ENCODE measurements at regions not wholly inside any gene's neighbourhood (a gene's known extent, or its start where the extent isn't known, plus 50 kb on each side); places are given as distances from the start of the nearest gene placed in this dataset.

DNA sequence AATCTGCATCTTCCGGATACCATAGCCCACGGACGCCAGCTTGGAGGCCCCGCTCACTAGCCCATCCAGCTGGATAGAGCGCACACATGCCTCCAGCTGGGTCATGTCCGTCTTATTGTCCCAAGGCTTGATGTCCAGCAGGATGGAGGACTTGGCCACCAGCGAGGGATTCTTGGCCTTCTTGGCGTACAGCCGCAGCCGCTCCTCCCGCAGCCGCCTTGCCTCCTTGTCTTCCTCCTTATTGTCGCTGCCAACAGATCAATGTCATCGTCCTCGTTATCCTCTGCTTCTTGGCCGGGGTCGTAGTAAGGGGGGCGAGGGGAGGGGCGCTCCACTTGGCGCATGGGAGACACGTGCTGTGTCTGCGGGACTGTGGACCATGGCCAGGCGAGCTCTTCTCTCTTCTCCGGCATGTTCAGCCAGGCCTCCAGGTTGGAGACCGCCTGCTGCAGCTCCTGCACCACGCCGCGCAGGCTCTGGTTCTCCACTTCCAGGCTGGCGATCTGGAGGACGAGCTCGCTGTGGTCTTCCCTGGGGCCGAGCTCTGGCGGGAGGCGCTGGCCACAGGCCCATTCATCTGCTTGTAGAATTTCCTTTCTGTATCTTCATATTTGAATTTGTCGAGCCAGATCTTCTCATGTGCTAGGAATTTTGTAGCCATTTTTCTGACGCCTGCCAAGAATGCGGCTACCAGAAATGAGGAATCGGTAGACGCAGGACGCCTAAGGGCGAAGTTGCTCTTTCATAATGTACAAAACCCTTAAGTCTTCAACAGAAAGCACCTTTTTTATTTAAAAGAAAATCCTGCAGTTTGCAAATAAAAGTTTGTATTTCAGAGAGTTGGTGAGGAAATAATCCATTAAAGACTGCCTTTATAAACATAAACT, 60.1 kb upstream of the PTPRK start:
- TF ChIP-seq, protein P1, sequence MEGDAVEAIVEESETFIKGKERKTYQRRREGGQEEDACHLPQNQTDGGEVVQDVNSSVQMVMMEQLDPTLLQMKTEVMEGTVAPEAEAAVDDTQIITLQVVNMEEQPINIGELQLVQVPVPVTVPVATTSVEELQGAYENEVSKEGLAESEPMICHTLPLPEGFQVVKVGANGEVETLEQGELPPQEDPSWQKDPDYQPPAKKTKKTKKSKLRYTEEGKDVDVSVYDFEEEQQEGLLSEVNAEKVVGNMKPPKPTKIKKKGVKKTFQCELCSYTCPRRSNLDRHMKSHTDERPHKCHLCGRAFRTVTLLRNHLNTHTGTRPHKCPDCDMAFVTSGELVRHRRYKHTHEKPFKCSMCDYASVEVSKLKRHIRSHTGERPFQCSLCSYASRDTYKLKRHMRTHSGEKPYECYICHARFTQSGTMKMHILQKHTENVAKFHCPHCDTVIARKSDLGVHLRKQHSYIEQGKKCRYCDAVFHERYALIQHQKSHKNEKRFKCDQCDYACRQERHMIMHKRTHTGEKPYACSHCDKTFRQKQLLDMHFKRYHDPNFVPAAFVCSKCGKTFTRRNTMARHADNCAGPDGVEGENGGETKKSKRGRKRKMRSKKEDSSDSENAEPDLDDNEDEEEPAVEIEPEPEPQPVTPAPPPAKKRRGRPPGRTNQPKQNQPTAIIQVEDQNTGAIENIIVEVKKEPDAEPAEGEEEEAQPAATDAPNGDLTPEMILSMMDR (IDR thresholded peaks at IDR 0.05), result no peak
- TF ChIP-seq POLR2A (IDR thresholded peaks at IDR 0.05) (no peak), POLR2AphosphoS5 (IDR thresholded peaks at IDR 0.05) (no peak)

Measured in transverse colon (tissue), 4 donors.